Erythroblast (primary cell): ENCODE measurements at regions not wholly inside any gene's neighbourhood (a gene's known extent, or its start where the extent isn't known, plus 50 kb on each side); places are given as distances from the start of the nearest gene placed in this dataset.

ENCODE experiments used
- GATA1 ChIP-seq: IDR thresholded peaks from 2 replicates; pipeline ENCODE4 v1.6.1; 2011; ENCODE audit warnings: low read depth, mild to moderate bottlenecking, control low read depth, low read length, moderate library complexity
- POLR2A ChIP-seq: IDR thresholded peaks from 2 replicates; pipeline ENCODE4 v1.6.1; 2011; ENCODE audit warnings: mild to moderate bottlenecking, low read length

DNA sequence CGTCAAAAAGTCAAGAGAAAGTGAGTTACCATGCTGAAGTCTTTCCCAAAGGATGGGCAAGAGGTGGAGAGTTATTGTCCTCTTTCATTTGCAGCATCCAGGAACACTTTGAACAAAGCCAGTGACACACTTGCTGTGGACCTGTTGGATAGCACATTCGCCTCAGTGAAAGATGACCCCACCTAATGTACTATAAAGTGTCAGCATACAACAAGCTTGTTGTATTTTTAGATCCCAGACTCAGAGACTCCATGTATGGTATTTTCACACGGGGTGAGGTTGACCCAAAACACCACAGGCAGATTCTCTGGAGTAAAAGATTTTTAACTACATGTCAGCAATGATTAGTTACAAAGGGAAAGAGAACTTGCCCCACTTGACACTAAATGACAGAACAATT is 273.8 kb downstream of the PTBP2 start:
- TF ChIP-seq POLR2A (no peak), GATA1 (no peak)
